ACHN (cell line): ENCODE measurements at regions not wholly inside any gene's neighbourhood (a gene's known extent, or its start where the extent isn't known, plus 50 kb on each side); places are given as distances from the start of the nearest gene placed in this dataset.

Source experiments
- DNase-seq: peaks from one replicate; pipeline ENCODE4 v3.0.0-alpha.2; 2015
- in situ Hi-C: cut with HindIII; loops from 2 replicates; pipeline ENCODE4 v1.10.0; 2017; ENCODE audit warnings: low sequenced_read_pairs, low pct_ligation_motif_present, low pct_unique_long_range_greater_than_20kb

- DNase-seq = peak; percentile 50
Measured at GRCh38 chr13:99617474-99618255, 116.4 kb downstream of the TM9SF2 start.

GRCh38 chr13:99614465-99614885, 113.2 kb downstream of the TM9SF2 start:
- peak; percentile 51 for DNase-seq
- in situ Hi-C loops = no loop called here

More at GRCh38 chr13:99617474-99618255, 116.4 kb downstream of the TM9SF2 start:
- in situ Hi-C loops = no loop called here
